DMS53 treated with DMSO at 0.1 percent for 48 hours (cell line): ENCODE measurements at regions not wholly inside any gene's neighbourhood (a gene's known extent, or its start where the extent isn't known, plus 50 kb on each side); places are given as distances from the start of the nearest gene placed in this dataset.

Experiments used
- DNase-seq: peaks from one replicate; lab custom pipeline; 2025; ENCODE audit not compliant: unreplicated experiment; lab: John Stamatoyannopoulos, UW

DNA sequence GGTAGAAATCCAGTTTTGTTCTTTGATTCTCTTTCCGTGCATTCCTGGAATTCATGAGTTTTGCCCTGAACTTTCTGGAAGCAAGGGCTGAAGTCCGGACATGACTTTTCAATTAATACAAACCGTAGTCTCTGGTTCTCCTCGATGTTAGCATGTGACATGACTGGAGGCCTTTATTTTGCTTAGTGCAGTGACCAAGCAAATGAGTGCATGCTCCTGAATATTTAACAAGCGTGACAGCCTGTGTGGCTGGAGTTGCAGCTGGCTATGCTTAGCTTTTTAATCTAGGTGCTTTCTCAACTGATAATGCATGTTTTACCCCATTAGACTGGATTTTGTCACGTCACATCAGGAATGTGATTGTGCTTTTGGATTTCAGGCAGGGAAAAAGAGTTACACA lies 302.1 kb downstream of the MAP2K6 start:
- no peak for DNase-seq

DNA sequence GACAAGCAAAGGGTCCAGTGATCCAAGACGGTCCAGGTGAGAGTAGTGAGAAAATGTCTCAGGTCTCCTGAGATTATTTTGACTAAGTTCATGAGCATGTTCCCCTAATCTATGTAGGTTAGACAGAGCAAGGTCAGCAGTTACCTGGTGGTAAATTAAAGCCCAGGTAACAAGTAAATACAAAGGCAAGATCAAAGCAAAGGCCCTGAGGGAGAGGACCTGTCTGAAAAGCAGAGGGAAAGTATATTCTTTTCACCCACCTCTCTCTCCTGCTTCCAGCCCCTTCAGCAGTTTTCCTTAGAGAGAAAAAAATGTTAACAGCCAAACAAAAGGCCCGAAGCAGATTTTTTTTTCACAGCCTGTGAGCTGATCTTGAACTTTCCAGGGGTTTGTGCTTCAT lies 302.7 kb downstream of the MAP2K6 start:
- DNase-seq = no peak

DNA sequence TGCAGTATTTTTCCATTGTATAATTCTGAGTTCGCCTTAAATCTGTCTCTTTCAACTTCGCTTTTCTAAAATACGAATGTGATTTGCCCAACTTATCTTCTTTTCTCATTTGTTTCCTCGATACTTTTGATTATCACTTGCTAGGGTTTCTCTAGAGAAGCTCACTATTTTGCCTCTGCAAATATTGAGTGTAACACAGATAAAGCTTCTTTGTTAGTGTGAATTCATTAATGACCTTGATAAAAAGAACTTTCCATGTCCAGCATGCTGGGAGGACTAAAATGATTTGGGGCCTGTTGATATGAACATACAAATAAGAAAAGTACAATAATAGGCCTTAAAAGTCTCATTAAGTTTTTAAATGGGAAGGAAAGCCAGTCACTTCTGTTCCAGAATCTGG lies 303.3 kb downstream of the MAP2K6 start:
- no peak for DNase-seq

DNA sequence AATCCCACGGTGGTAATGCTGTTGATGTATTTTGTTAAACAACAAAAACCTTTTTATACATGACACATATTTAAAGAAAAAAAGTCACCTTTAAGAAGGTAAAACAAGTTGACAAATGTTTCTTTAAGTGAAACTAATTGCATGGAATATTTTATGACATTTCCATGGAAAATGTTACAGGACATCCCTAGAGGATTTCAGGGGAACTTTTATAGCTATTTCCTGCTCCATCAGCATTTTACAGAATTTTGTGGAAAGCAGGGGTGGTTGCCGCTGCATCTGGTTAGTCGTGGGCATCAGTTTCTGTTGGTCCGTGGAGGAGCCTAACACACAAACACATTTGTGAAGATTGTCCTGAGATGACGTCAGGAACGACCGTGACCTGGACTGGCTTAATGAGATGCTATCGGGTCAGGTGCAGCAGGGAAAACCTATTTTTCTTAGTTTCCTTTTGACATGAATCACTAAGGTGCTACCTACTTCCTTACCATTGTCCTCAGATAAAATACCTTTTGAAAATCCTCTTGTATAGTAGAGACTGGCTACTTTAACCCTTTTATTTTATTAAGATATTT lies 305.1 kb downstream of the MAP2K6 start:
- no peak for DNase-seq

DNA sequence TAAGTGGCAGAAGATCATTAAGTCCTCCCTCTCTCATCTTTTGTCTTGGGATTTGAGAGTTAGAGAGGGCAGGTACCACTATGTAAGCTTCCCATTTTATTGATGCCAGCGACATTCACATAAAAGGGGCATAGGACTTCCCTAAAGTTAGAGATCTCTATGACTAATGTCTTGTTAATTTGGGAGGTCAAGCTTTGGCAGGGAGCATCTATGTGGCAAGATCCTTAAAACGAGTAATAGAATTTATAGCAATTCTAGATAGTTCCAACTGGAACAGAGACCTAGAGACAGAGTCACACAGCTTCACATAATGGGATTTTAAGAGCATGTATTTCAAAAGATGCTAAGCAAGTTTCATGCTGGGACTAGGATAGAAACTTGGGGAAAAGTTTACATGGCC lies 308.0 kb downstream of the MAP2K6 start:
- no peak for DNase-seq

DNA sequence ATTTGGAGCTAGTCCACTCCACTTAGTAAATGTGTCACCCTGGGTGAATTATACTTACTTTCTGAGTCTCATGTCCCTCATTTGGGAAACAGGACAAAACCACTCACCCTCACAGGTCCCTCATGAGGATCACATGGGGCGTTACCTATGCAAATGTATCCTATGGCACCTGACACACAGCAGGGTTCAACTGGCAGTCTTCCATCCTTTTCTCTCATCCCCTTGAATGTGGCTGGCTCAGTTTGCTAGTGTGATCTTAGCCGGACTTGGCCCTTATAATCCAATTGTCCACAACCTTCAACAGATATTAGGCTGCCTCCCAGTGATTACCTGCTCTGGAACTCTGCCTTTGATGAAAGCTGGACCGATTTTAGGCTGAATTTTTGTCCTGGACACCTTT lies 308.8 kb downstream of the MAP2K6 start:
- DNase-seq = no peak

DNA sequence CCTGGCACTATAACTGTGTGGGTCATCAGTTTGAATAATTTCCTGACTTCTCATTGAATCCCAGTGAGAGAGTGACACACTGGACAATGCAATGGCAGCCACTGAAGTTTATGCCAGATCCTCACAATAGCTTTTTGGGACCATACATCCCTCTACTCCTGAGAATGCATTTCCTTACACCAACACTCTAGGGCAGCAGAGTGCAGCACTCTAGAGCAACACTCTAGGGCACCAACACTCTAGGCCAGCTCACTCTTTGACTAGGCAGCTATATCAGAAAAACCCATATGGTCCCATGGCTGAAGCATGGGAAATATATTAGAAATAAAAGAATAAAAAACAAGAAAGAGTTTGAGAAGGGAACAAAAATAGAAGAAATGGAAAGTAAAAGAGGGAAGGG lies 309.2 kb downstream of the MAP2K6 start:
- no peak for DNase-seq

DNA sequence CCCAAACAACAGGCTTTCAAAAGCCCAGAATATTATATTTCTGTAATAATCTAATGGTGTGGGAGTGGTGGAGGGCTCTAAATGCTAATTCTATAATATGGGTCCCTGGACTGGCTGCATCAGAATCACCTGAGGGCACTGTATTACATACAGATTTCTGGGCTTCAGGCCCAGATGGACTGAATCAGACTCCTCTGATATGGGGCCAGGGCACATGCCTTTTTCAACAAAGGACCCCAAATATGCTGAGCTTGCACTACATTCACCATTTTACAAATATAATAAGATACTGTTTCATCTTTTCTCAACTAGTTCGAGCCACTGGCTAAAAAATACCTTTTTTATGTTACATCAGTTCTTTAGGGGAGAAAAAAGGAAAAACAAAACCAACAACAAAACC lies 309.7 kb downstream of the MAP2K6 start:
- DNase-seq = no peak

DNA sequence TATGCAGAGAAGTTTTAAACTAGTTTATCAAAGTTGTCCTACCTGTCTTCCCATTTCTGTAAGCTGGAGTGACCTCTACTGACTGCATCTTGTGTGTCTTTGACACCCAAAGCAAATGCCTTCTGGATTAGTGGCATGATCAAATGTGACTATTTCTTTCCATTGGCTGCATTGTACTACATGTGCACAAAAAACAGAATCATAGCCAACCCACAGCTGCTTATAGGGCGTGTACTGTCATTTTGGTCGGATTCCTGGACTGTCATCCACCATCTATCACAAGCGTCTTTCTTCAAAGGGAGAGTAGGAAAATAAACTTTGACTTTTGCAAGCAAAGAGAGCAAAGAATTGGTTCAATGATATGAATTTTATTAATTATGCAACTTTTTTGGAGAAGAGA lies 310.6 kb downstream of the MAP2K6 start:
- no peak for DNase-seq

DNA sequence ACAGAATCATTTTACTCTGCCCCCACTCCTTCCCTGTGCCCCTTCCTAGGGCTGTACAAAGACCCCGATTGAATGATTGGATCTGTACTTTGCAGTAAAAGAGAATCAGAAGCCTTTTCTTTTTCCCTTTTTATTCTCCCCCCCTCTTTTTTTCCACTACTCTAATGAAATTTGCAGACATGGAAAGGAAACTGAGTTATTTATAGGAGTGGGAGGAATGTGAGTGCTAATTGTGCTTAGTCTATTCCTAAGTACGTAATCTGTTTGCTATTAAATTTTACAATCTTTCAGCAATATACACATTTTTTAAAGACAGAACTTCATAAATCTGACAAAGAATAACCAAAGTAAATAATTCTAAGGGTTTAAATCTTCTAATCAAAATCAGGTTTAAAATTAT lies 314.3 kb downstream of the MAP2K6 start:
- DNase-seq = no peak

DNA sequence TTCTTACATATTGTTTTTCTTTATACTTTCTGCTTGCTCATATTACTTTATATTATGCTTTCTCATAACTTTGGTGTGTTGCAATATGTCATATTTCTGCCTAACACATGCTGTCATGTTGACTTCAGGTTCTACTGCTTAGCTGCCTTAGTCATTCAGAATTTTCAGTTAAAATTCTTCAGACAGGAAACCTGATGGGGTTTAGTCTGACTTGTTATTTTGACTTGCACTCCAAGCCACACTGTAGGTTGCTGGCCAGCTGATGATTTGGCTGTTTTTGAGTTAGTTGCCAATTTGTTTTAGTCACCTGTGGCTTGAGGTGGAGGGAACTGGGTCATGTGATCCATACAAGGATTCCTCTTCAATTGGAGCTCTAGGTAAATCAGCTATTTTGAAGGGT lies 315.4 kb downstream of the MAP2K6 start:
- no peak for DNase-seq

DNA sequence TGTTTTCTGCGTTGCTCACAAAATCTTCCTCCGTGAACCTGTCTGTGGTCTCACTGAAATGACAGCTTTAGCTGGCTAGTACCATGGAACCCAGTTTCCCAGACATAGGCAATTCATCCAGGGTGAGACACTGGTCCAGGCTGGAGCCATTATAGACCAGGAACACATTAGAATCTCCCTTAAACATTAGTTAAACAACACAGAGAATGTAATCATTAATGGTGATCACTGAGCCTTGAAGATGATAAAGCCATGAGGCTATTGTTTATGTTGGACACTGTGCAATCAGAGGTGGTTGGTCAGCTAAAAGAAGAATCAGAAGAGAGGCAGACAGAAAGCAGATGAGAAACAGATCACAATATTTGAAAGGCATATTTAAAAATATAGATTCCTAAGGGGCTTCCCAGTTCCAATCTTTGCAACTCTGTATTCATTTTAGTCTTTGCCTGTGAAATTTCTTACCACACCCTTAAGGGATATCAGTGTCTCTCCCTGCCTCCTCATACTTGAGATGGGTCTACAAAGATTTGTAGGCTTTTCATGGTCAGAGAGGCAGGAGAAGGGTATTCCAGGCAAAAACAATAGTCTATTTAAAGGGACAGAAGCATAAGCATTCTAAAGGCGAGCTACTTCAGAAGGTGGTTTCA lies 317.9 kb downstream of the MAP2K6 start:
- DNase-seq = no peak

DNA sequence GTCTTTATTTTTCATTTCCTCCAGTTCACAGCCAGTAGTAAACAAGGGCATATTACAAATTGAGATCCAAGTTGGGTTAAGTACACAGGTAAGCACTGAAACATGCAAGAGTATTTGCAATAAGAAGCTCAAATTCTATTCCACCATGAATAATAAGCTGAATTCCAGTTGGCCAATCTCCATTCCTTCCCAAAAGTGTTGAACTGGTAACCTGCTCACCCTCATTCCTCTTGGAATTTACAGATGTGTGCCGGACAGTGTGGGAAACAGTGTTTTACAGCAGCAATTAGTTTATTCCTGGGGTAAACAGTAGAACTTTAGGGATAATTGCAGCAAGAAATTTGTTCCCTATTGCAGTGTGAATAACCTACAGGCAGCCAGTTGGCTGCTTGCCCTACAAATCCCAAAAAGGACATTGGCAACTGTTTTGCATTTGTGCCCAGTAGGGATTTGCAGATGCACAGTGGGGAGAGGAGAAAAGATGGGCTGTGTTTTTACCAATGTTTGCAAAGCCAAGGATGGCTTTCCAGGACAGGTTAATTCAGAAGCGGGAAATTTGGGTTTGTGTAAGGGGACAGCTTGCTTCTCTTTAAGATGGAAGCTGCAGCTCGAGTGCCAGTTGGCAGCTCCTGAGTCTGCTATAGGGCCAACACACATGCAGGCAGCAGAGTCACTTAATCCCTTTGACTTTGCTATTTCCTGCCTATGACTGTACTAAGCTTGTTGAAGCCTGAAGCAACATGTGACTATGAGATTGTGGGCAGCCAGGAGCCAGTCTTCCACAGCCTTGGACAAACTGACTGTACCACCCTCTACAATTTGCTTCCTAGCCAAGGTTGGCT lies 318.9 kb downstream of the MAP2K6 start:
- peak; percentile 36 for DNase-seq

DNA sequence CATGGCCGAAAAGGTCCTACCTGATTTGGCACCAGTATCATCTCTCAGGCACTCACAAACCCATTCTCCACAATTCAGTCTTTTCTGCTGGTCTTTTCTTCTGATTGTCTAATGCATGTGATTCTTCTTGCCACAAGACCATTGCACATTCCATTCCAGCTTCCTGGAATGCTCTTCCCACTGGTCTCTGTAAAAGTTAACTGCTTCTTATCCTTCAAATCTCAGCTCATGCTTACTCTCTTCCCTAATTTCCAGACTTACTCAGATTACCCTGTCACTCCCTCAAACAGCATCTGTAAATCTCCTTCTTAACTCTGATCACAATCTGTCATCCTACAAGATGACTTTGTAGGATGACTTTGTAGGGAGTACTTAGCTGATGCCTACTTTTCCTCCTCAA lies 320.2 kb downstream of the MAP2K6 start:
- DNase-seq = no peak

DNA sequence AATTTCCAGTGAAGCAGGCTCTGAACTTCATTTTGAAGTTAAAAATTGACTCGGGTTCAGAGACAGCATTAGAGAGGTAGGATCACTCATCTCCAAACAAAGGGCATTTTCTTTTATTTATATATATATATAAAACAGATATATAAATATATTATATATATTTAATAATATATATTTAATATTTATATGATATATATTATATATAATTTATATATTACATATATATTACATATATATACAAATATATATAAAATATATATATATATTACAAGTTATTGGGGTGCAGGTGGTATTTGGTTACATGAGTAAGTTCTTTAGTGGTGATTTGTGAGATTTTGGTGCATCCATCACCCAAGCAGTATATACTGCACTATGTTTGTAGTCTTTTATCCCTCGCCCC lies 320.8 kb downstream of the MAP2K6 start:
- no peak for DNase-seq

DNA sequence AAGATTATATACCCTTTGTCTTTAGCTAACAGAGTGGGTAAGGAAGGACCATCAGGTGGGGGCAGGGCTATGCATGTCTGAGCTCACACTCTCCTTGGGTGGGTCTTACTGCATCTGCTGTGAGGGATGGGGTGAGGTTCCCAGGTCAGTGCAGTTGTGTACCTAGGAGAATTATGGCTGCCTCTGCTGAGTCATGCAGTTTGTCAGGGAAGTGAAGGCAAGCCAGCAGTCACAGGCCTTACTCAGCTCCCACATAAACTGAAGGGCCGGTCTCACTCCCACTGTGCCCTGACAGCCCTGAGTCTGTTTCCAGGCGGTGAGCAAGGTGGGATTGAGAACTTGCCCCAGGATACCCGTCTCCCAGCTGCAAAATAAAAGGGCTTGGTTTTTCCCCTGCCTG lies 328.6 kb downstream of the MAP2K6 start:
- DNase-seq = no peak

DNA sequence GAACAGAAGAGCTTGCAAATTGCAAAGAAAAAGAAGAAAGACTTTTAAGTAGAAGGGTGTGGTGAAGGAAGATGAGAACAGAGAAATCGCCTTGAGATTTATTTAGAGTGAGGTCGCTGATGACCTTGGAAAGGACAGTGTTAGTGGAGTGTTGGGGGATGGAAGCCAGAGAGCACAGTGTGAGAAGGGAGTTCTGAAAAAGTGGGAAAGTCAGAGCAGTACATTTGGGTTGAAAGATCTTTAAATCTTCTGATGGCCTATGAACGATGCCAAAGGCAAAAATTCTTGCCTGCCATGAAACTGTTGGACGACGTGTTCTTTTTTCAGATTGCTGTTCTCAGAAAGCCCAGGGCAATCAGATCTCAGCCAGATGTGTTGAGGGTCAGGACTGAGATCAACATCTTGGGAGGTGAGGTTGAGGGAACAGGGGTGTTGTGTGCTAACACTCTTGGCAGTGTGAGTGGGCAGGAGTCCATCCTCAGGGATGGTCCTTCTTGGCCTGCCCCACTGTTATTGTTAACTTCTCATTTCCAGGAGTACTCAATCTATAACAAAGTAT lies 330.1 kb downstream of the MAP2K6 start:
- DNase-seq = no peak

DNA sequence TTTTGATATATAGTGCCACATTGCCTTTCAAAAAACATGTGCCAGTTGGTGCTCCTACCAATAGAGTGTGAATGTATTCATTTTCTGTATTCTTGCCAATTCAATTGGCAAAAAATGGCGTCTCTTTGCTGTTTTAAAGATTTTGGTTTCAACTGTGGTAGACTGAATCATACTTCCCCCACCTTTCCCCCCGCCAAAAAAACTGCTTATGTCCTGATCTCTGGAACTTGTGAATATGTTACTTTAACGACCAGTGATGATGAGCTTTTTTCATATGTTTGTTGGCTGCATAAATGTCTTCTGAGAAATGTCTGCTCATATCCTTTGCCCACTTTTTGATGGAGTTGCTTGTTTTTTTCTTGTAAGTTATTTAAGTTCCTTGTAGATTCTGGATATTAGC lies 325.1 kb upstream of the KCNJ16 start:
- no peak for DNase-seq

DNA sequence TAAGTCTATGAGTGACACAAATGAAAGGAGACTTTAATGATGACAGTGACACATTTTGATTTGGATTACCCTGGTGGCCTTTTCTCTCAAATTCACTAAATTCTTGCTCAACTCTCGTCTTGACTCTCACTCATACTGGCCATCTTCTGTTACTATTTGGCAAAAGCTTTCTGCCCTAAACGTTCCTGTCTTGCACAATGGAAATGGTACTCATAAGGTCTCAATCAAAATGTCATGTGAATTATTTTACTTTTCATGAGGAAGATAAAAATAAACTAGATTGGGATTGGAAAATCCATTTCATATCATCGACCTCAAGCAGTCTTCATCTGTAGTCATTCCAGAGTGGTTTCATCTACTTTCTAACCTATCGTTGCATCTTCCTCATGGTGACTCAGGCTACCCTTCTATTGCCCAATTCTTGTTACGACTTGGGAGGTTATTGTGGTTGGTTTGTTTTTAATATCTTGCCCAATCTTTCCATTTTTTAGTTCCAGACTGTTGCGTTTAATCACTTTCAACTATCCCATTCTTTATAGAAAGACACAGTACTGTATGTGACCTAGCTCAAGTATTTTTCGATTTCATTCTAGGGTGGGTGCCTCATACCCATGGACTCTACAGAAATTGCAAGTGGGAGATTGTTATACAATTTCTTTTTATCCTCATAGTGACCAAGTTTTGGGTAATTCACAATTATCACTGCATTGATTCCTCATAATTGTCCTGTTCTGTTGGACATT lies 317.2 kb upstream of the KCNJ16 start:
- DNase-seq = no peak

DNA sequence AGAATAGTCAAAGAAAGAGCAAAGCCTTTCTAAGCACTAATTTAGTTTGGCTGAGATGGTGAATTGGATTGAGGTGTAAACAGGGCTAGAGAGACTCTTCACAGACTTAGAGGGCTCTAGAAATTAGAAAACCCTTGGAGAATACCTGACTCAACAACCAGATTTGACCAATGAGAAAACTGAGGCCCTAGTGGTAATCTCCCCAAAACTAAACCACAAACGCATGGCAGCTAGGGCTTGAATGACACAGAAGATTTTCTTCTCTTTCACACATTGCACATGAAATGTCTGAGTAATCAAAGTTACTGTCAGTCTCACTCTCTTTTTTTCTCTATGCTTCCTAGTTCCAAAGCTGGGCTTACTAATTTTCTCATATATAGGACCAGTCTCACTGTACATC lies 314.5 kb upstream of the KCNJ16 start:
- DNase-seq = no peak

DNA sequence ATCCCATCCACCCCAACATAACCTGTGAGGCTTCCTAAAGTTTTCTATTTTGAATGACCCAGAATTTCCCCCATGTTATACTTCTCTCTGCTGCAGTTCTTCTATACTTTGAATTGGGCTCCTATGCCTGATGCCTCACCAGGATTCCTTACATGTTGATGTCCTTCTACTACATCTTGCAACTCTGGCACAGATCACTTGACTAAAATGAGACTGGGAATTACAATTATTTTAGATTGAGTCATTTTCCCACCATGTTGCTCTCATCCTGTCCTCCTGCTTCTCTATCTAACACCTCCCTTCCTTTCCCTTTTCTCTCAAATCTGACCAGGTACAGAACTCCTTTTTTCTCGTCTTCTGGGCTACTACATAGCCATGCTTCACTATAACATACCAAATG lies 314.0 kb upstream of the KCNJ16 start:
- DNase-seq = no peak
